ENCODE measurements at regions not wholly inside any gene's neighbourhood (a gene's known extent, or its start where the extent isn't known, plus 50 kb on each side); places are given as distances from the start of the nearest gene placed in this dataset.
"Not testable (repeated sequence)": the region's sequence is repeated elsewhere in the genome, so short reads cannot be mapped to it uniquely, and the experiment has no call there.

GRCh38 chr17:21476867-21477266 is 100.7 kb downstream of the KCNJ12 start:
- H3K9me2 ChIP-seq (replicated peaks; ENCODE audit: insufficient read depth, low read length): no peaks in the 10 kb centered on the region
- DNase-seq: no peak
- no peaks in the 10 kb centered on the region for H3K36me3 ChIP-seq (replicated peaks; ENCODE audit: insufficient read depth, low read length)
- H4K20me1 ChIP-seq (ENCODE audit: insufficient read depth, low read length): no peaks in the 10 kb centered on the region
- H3K4me1 ChIP-seq (ENCODE audit: low read length): no peaks in the 10 kb centered on the region
- peaks cover 43% of the 10 kb centered on the region for H3K27me3 ChIP-seq (replicated peaks; ENCODE audit: insufficient read depth, low read length)
- no peaks in the 10 kb centered on the region for H3F3A ChIP-seq (ENCODE audit: insufficient read depth, low read length)
- no peak for TF ChIP-seq EZH2 (optimal IDR thresholded peaks at IDR 0.05; ENCODE audit: low read depth, low read length)
- TF ChIP-seq, protein P1, sequence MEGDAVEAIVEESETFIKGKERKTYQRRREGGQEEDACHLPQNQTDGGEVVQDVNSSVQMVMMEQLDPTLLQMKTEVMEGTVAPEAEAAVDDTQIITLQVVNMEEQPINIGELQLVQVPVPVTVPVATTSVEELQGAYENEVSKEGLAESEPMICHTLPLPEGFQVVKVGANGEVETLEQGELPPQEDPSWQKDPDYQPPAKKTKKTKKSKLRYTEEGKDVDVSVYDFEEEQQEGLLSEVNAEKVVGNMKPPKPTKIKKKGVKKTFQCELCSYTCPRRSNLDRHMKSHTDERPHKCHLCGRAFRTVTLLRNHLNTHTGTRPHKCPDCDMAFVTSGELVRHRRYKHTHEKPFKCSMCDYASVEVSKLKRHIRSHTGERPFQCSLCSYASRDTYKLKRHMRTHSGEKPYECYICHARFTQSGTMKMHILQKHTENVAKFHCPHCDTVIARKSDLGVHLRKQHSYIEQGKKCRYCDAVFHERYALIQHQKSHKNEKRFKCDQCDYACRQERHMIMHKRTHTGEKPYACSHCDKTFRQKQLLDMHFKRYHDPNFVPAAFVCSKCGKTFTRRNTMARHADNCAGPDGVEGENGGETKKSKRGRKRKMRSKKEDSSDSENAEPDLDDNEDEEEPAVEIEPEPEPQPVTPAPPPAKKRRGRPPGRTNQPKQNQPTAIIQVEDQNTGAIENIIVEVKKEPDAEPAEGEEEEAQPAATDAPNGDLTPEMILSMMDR (IDR thresholded peaks at IDR 0.05; ENCODE audit: low read length): no peak
- TF ChIP-seq EZH2phosphoT487 (IDR thresholded peaks at IDR 0.05; ENCODE audit: low read length): no peak
- no peak overlapping the region for H3K4me2 ChIP-seq (ENCODE audit: low read depth, low read length)
- no peaks in the 10 kb centered on the region for H3K9me3 ChIP-seq (replicated peaks; ENCODE audit: insufficient read depth, low read length)
- H3K79me2 ChIP-seq (ENCODE audit: low read length): no peaks in the 10 kb centered on the region
- H3K4me3 ChIP-seq (ENCODE audit: low read length): no peak overlapping the region
- H3K9ac ChIP-seq (ENCODE audit: low read length): no peak overlapping the region
- H3K27ac ChIP-seq (ENCODE audit: low read length): no peak overlapping the region
- no peak overlapping the region for H2AFZ ChIP-seq (ENCODE audit: low read length)

- Histone ChIP-seq H3K9ac (ENCODE audit: low read length) (no peak overlapping the region), H3K27me3 (replicated peaks; ENCODE audit: insufficient read depth, low read length) (peaks cover 18% of the 10 kb centered on the region), H3K79me2 (ENCODE audit: low read length) (no peaks in the 10 kb centered on the region), H3K27ac (ENCODE audit: low read length) (no peak overlapping the region), H4K20me1 (ENCODE audit: insufficient read depth, low read length) (no peaks in the 10 kb centered on the region), H3K4me2 (ENCODE audit: low read depth, low read length) (no peak overlapping the region), H3K4me3 (ENCODE audit: low read length) (no peak overlapping the region), H3K4me1 (ENCODE audit: low read length) (no peaks in the 10 kb centered on the region), H2AFZ (ENCODE audit: low read length) (no peak overlapping the region), H3F3A (ENCODE audit: insufficient read depth, low read length) (no peaks in the 10 kb centered on the region), H3K36me3 (replicated peaks; ENCODE audit: insufficient read depth, low read length) (no peaks in the 10 kb centered on the region), H3K9me2 (replicated peaks; ENCODE audit: insufficient read depth, low read length) (no peaks in the 10 kb centered on the region), H3K9me3 (replicated peaks; ENCODE audit: insufficient read depth, low read length) (no peaks in the 10 kb centered on the region)
- DNase-seq: no peak
- TF ChIP-seq, protein P1 (IDR thresholded peaks at IDR 0.05; ENCODE audit: low read length): no peak
- TF ChIP-seq EZH2 (optimal IDR thresholded peaks at IDR 0.05; ENCODE audit: low read depth, low read length) (no peak), EZH2phosphoT487 (IDR thresholded peaks at IDR 0.05; ENCODE audit: low read length) (no peak)
These were observed 106.2 kb downstream of the KCNJ12 start for GRCh38 chr17:21482189-21482865.

DNA sequence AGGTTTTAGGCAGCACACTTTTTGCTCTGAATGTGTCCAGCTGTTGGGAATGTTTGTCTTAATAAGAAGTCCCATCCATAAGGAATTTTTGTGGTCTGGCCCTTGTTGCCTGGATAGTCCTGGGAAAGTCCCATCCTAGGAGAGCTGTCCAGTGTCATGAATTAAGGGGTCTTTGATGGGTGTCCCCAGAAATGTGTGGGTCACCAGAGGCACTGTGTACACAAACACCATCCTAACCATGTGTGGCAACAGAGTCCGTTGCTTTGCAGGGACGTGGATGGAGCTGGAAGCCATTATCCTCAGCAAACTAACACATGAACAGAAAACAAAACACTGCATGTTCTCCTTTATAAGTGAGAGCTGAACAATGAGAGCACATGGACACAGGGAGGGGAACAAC is 111.9 kb downstream of the KCNJ12 start:
- not testable (repeated sequence) for H3K27ac ChIP-seq (ENCODE audit: low read length); H3K4me2 ChIP-seq (ENCODE audit: low read depth, low read length); H3F3A ChIP-seq (ENCODE audit: insufficient read depth, low read length); H4K20me1 ChIP-seq (ENCODE audit: insufficient read depth, low read length); H3K27me3 ChIP-seq (replicated peaks; ENCODE audit: insufficient read depth, low read length); DNase-seq; H3K36me3 ChIP-seq (replicated peaks; ENCODE audit: insufficient read depth, low read length); H3K9me2 ChIP-seq (replicated peaks; ENCODE audit: insufficient read depth, low read length); H3K9ac ChIP-seq (ENCODE audit: low read length); H3K9me3 ChIP-seq (replicated peaks; ENCODE audit: insufficient read depth, low read length); H3K79me2 ChIP-seq (ENCODE audit: low read length); H2AFZ ChIP-seq (ENCODE audit: low read length); H3K4me3 ChIP-seq (ENCODE audit: low read length); H3K4me1 ChIP-seq (ENCODE audit: low read length)

DNA sequence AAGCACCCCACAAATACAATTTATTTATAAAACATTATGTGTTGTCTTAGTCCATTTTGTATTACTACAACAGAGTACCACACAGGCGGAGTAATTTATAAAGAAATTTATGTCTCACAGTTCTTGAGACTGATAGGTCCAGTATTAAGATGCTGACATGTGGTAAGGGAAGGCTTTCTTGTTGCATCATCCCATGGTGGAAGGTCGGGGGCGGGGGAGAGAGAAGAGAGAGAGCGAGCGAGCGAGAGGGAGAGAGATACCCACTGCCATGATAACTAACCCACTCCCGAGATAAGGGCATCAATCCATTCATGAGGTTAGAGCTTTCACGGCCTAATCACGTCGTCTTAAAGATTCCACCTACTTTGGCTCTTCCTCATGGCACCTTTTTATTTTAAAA is 117.8 kb downstream of the KCNJ12 start:
- Histone ChIP-seq H3K27ac (ENCODE audit: low read length) (no peak overlapping the region), H3K4me1 (ENCODE audit: low read length) (no peaks in the 10 kb centered on the region), H3K9me2 (replicated peaks; ENCODE audit: insufficient read depth, low read length) (no peaks in the 10 kb centered on the region), H2AFZ (ENCODE audit: low read length) (no peak overlapping the region), H4K20me1 (ENCODE audit: insufficient read depth, low read length) (no peaks in the 10 kb centered on the region), H3K27me3 (replicated peaks; ENCODE audit: insufficient read depth, low read length) (peaks cover 8% of the 10 kb centered on the region; the same call in 1 of the 2 replicates), H3K4me3 (ENCODE audit: low read length) (no peak overlapping the region), H3K36me3 (replicated peaks; ENCODE audit: insufficient read depth, low read length) (no peaks in the 10 kb centered on the region), H3F3A (ENCODE audit: insufficient read depth, low read length) (no peaks in the 10 kb centered on the region), H3K4me2 (ENCODE audit: low read depth, low read length) (no peak overlapping the region), H3K9ac (ENCODE audit: low read length) (no peak overlapping the region), H3K79me2 (ENCODE audit: low read length) (no peaks in the 10 kb centered on the region), H3K9me3 (replicated peaks; ENCODE audit: insufficient read depth, low read length) (no peaks in the 10 kb centered on the region)
- DNase-seq: no peak
- TF ChIP-seq EZH2 (optimal IDR thresholded peaks at IDR 0.05; ENCODE audit: low read depth, low read length): no peak
- no peak for TF ChIP-seq EZH2phosphoT487 (IDR thresholded peaks at IDR 0.05; ENCODE audit: low read length)
- TF ChIP-seq, protein P1 (IDR thresholded peaks at IDR 0.05; ENCODE audit: low read length): no peak
